Uterus (tissue), 3 donors: ENCODE measurements at regions not wholly inside any gene's neighbourhood (a gene's known extent, or its start where the extent isn't known, plus 50 kb on each side); places are given as distances from the start of the nearest gene placed in this dataset.
A peak's percentile ranks its signal among the peaks of the same experiment; 100 is the strongest.

Source experiments
- DNase-seq, 2 donors: peaks; one replicate each; pipeline ENCODE4 v3.0.0-alpha.2; 2019 to 2020
- H3K27ac ChIP-seq, 2 donors: fragments of 200-600 bp; sonication (generic); 1 replicate in 1 of 2; 2 replicates in 1 of 2; pipeline ENCODE4 v1.5.1; 2016 to 2018
- H3K27me3 ChIP-seq, 2 donors: fragments of 200-600 bp; sonication (generic); one replicate each; pipeline ENCODE4 v1.5.1; 2018 to 2019; ENCODE audit warnings: control low read depth in 1 of 2
- H3K36me3 ChIP-seq, 2 donors: fragments of 200-600 bp; sonication (generic); one replicate each; pipeline ENCODE4 v1.5.1; 2019; ENCODE audit warnings: control low read depth in 1 of 2
- H3K4me1 ChIP-seq, 2 donors: fragments of 200-600 bp; sonication (generic); one replicate each; pipeline ENCODE4 v1.5.1; 2018 to 2019; ENCODE audit warnings: control low read depth in 1 of 2
- H3K4me3 ChIP-seq, 2 donors: fragments of 200-600 bp; sonication (generic); 1 replicate in 1 of 2; 2 replicates in 1 of 2; pipeline ENCODE4 v1.5.1; 2018 to 2019; ENCODE audit warnings: mild to moderate bottlenecking in 1 of 2
- H3K9me3 ChIP-seq, 2 donors: fragments of 200-600 bp; sonication (generic); one replicate each; pipeline ENCODE4 v1.5.1; 2019; ENCODE audit warnings: control low read depth in 1 of 2
- POLR2A ChIP-seq, 2 donors: fragments of 450-650 bp; IDR thresholded peaks; one replicate each; pipeline ENCODE4 v1.6.1; 2016; ENCODE audit warnings: antibody characterized with exemption in 2 of 2, mild to moderate bottlenecking in 1 of 2, moderate library complexity in 1 of 2
- intact Hi-C: fragments of 100-400 bp; cut with DNase I; formaldehyde crosslinking; loops from one replicate; pipeline ENCODE4 v1.15.1; 2023; ENCODE audit warnings: low total_unique reads
- TF ChIP-seq, protein P1 (sequence below), 4 experiments: fragments of 200-600 bp in 2 of 4; fragments of 450-650 bp in 2 of 4; sonication (generic) in 2 of 4; IDR thresholded peaks; one replicate each; pipeline ENCODE4 v1.5.1; 2016 to 2019; ENCODE audit warnings: antibody characterized with exemption in 4 of 4, mild to moderate bottlenecking in 2 of 4, moderate library complexity in 1 of 4
- donor health status: DM: yes; HTN: yes; CAD: no.

DNA sequence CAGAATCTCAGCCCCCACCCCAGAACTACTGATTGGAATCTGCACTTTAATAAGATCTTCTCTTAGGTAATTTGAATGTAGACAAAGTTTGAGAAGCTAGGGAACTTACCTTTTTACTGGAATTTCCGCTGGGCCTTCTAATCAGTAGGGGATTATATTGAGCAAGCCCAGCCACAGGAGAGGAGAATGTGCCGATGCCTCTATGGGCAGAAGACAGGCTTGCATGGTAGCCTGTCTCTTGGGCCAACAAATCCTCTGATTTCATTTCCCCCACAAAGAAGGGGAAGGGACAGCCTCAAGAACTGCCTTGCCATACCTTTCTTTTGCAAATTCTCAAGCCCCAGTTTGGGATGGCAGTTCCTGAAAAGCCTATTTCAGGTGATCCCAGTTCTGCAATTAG, 163.4 kb upstream of the BDNF start:
- no peaks in the 10 kb centered on the region for H3K9me3 ChIP-seq
- no peaks in the 10 kb centered on the region for H3K36me3 ChIP-seq
- intact Hi-C loops: no loop called here
- H3K4me3 ChIP-seq: no peak overlapping the region
- no peak overlapping the region for H3K27ac ChIP-seq
- no peak for DNase-seq
- H3K4me1 ChIP-seq: no peaks in the 10 kb centered on the region
- no peak for TF ChIP-seq POLR2A (IDR thresholded peaks at IDR 0.05)
- TF ChIP-seq, protein P1, sequence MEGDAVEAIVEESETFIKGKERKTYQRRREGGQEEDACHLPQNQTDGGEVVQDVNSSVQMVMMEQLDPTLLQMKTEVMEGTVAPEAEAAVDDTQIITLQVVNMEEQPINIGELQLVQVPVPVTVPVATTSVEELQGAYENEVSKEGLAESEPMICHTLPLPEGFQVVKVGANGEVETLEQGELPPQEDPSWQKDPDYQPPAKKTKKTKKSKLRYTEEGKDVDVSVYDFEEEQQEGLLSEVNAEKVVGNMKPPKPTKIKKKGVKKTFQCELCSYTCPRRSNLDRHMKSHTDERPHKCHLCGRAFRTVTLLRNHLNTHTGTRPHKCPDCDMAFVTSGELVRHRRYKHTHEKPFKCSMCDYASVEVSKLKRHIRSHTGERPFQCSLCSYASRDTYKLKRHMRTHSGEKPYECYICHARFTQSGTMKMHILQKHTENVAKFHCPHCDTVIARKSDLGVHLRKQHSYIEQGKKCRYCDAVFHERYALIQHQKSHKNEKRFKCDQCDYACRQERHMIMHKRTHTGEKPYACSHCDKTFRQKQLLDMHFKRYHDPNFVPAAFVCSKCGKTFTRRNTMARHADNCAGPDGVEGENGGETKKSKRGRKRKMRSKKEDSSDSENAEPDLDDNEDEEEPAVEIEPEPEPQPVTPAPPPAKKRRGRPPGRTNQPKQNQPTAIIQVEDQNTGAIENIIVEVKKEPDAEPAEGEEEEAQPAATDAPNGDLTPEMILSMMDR (IDR thresholded peaks at IDR 0.05): no peak
- H3K27me3 ChIP-seq: no peaks in the 10 kb centered on the region

DNA sequence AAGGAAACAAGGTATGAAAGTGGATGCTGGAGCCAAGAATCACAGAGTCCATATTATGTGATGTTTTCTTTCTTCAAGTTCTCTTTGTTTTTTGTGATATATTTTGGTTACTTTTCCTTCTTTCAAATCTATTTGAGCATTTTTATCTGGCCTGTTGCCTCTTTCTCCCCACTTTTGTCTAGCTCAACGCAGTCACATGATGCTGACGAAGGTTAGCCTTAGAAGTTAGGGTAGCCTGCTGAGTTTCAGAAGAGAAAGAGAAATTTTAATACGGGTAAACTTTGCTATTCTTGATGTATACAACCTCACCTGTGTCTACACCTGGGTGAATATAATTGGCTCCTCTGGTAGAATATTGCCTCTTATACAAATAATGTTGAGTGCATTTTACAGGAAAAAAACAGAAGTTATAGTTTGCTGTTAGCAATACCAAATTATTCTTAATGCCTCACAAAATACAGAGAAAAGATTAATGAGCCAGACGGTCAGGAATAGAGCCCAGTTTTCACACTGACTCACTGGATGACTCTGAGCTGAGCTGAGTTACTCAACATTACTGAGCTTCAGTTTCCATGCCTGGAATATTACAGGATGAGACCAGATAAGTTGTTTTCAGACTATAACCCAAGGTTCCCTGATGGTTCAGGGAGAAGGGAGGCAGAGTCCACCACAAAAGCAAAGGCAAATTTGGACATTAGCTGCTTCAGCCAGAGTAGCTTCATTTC, 161.6 kb upstream of the BDNF start:
- no peaks in the 10 kb centered on the region for H3K4me1 ChIP-seq
- H3K4me3 ChIP-seq: no peak overlapping the region
- no peaks in the 10 kb centered on the region for H3K27me3 ChIP-seq
- peak in 1 of 2 donors; percentile 19 for DNase-seq
- H3K9me3 ChIP-seq: no peaks in the 10 kb centered on the region
- intact Hi-C loops: no loop called here
- H3K27ac ChIP-seq: peak overlapping the region in 1 of 2 donors; percentile 42
- TF ChIP-seq, protein P1 (IDR thresholded peaks at IDR 0.05): no peak
- no peak for TF ChIP-seq POLR2A (IDR thresholded peaks at IDR 0.05)
- no peaks in the 10 kb centered on the region for H3K36me3 ChIP-seq

DNA sequence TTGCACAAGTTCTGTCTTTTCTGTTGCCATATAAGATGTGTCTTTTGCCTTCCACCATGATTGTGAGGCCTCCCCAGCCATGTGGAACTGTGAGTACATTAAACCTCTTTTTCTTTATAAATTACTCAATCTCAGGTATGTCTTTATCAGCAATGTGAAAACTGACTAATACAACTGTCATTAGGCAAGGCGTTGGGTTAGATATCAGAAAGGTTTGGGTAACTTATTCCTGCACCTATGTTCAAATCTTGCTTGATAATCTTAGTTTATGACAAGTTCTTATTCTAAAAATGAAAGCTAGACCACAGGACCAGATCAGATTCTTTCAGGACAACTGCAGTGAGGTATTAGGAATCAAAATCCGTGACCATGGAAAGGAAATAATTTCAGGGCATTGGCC, 160.6 kb upstream of the BDNF start:
- H3K4me1 ChIP-seq: no peaks in the 10 kb centered on the region
- H3K27ac ChIP-seq: peak overlapping the region in 1 of 2 donors; percentile 0
- no peaks in the 10 kb centered on the region for H3K9me3 ChIP-seq
- no peaks in the 10 kb centered on the region for H3K27me3 ChIP-seq
- no peak for TF ChIP-seq POLR2A (IDR thresholded peaks at IDR 0.05)
- TF ChIP-seq, protein P1 (IDR thresholded peaks at IDR 0.05): no peak
- intact Hi-C loops: no loop called here
- DNase-seq: no peak
- no peak overlapping the region for H3K4me3 ChIP-seq
- H3K36me3 ChIP-seq: no peaks in the 10 kb centered on the region

DNA sequence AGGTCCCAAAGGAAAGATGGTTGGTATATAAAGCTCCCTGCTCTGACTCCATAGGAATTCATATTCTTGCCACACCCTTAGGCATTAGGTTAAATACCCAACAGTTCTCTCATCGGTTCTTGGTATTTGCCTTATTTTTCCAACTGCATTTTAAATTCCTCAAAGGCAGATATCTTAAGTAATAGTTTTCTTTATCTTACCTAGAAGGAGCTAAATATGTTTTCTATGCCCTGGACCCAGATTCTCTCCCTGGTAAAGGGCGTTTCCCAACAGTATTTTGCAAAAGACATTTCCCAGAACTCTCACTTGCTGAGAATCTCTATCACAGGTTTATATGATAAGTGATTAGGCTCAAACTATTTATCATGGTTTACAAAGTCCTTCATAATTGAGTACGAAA, 158.6 kb upstream of the BDNF start:
- TF ChIP-seq POLR2A (IDR thresholded peaks at IDR 0.05): no peak
- TF ChIP-seq, protein P1 (IDR thresholded peaks at IDR 0.05): no peak
- Histone ChIP-seq H3K4me1 (no peaks in the 10 kb centered on the region), H3K36me3 (no peaks in the 10 kb centered on the region), H3K27ac (no peak overlapping the region), H3K4me3 (no peak overlapping the region), H3K9me3 (no peaks in the 10 kb centered on the region), H3K27me3 (no peaks in the 10 kb centered on the region)
- intact Hi-C loops: no loop called here
- no peak for DNase-seq

DNA sequence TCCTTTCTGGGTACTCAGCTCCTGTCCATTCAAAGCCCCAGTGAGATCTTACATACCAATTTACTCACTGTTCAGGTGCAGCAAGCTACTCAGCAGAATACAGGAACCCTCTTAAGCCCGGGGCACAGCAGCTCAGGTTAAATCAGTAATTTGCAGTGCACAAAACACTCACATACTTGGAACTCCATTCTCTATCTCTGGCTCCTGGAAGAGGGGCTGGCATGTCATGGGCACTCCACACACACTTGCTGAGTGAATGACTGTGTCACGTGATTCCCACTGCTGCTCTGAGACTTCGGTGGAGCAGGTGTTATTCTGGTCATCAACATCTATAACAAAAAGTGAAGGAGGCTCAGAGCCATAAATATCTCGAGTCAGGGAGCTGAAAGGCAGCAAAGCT, 157.3 kb upstream of the BDNF start:
- no peak for DNase-seq
- no peak for TF ChIP-seq POLR2A (IDR thresholded peaks at IDR 0.05)
- TF ChIP-seq, protein P1 (IDR thresholded peaks at IDR 0.05): no peak
- no peak overlapping the region for H3K4me3 ChIP-seq
- H3K4me1 ChIP-seq: no peaks in the 10 kb centered on the region
- intact Hi-C loops: no loop called here
- no peaks in the 10 kb centered on the region for H3K9me3 ChIP-seq
- no peak overlapping the region for H3K27ac ChIP-seq
- H3K36me3 ChIP-seq: no peaks in the 10 kb centered on the region
- H3K27me3 ChIP-seq: no peaks in the 10 kb centered on the region
